ENCODE measurements at regions not wholly inside any gene's neighbourhood (a gene's known extent, or its start where the extent isn't known, plus 50 kb on each side); places are given as distances from the start of the nearest gene placed in this dataset.
"Not testable (repeated sequence)": the region's sequence is repeated elsewhere in the genome, so short reads cannot be mapped to it uniquely, and the experiment has no call there.

GRCh38 chr2:138315619-138316018 is 186.0 kb upstream of the SPOPL start:
- DNase-seq (ENCODE audit: low read depth) = not testable (repeated sequence)

- no peak for DNase-seq (ENCODE audit: low read depth)
Measured at GRCh38 chr2:138319616-138320015, 182.0 kb upstream of the SPOPL start.

GRCh38 chr2:138321458-138321857 is 180.1 kb upstream of the SPOPL start:
- DNase-seq (ENCODE audit: low read depth) = no peak

- no peak for DNase-seq (ENCODE audit: low read depth)
Measured at GRCh38 chr2:138323382-138324067, 178.0 kb upstream of the SPOPL start.

- DNase-seq (ENCODE audit: low read depth) = no peak
Measured at GRCh38 chr2:138324068-138324771, 177.3 kb upstream of the SPOPL start.

GRCh38 chr2:138327967-138328366 is 173.6 kb upstream of the SPOPL start:
- DNase-seq (ENCODE audit: low read depth) = no peak

GRCh38 chr2:138329162-138329561 is 172.4 kb upstream of the SPOPL start:
- no peak for DNase-seq (ENCODE audit: low read depth)

- peak; percentile 71 for DNase-seq (ENCODE audit: low read depth)
Measured at GRCh38 chr2:138329591-138329990, 172.0 kb upstream of the SPOPL start.

GRCh38 chr2:138333121-138333520 is 168.4 kb upstream of the SPOPL start:
- DNase-seq (ENCODE audit: low read depth) = no peak

GRCh38 chr2:138333677-138334076 is 167.9 kb upstream of the SPOPL start:
- DNase-seq (ENCODE audit: low read depth) = no peak

- no peak for DNase-seq (ENCODE audit: low read depth)
Measured at GRCh38 chr2:138334323-138334722, 167.2 kb upstream of the SPOPL start.

- no peak for DNase-seq (ENCODE audit: low read depth)
Measured at GRCh38 chr2:138335036-138335435, 166.5 kb upstream of the SPOPL start.

- DNase-seq (ENCODE audit: low read depth) = no peak
Measured at GRCh38 chr2:138336146-138336545, 165.4 kb upstream of the SPOPL start.

- no peak for DNase-seq (ENCODE audit: low read depth)
Measured at GRCh38 chr2:138355244-138355643, 146.3 kb upstream of the SPOPL start.

GRCh38 chr2:138356178-138356577 is 145.4 kb upstream of the SPOPL start:
- peak; percentile 96 for DNase-seq (ENCODE audit: low read depth)

- no peak for DNase-seq (ENCODE audit: low read depth)
Measured at GRCh38 chr2:138359532-138359931, 142.0 kb upstream of the SPOPL start.

- peak; percentile 61 for DNase-seq (ENCODE audit: low read depth)
Measured at GRCh38 chr2:138364554-138365162, 136.9 kb upstream of the SPOPL start.

GRCh38 chr2:138365581-138365980 is 136.0 kb upstream of the SPOPL start:
- DNase-seq (ENCODE audit: low read depth) = peak; percentile 5

GRCh38 chr2:138369856-138370255 is 131.7 kb upstream of the SPOPL start:
- no peak for DNase-seq (ENCODE audit: low read depth)

- peak; percentile 40 for DNase-seq (ENCODE audit: low read depth)
Measured at GRCh38 chr2:138373993-138374408, 127.6 kb upstream of the SPOPL start.

- DNase-seq (ENCODE audit: low read depth) = no peak
Measured at GRCh38 chr2:138381373-138381772, 120.2 kb upstream of the SPOPL start.

GRCh38 chr2:138382672-138383071 is 118.9 kb upstream of the SPOPL start:
- DNase-seq (ENCODE audit: low read depth) = no peak

GRCh38 chr2:138386191-138386590 is 115.4 kb upstream of the SPOPL start:
- not testable (repeated sequence) for DNase-seq (ENCODE audit: low read depth)

Data from renal cortical epithelial cell (primary cell).